Retinal pigment epithelial cell (primary cell): ENCODE measurements at regions not wholly inside any gene's neighbourhood (a gene's known extent, or its start where the extent isn't known, plus 50 kb on each side); places are given as distances from the start of the nearest gene placed in this dataset.

ENCODE experiments used
- DNase-seq: peaks from one replicate; pipeline ENCODE4 v3.0.0-alpha.2; 2010; ENCODE audit warnings: low read depth
- H3K4me3 ChIP-seq: 2 replicates; pipeline ENCODE4 v1.5.1; 2011; ENCODE audit warnings: mild to moderate bottlenecking, low read length, control low read depth, moderate library complexity
- TF ChIP-seq, protein P1 (sequence below): conservative IDR thresholded peaks from 2 replicates; pipeline ENCODE4 v1.5.1; 2011; ENCODE audit warnings: low read depth, low read length, control low read depth, inconsistent platforms

DNA sequence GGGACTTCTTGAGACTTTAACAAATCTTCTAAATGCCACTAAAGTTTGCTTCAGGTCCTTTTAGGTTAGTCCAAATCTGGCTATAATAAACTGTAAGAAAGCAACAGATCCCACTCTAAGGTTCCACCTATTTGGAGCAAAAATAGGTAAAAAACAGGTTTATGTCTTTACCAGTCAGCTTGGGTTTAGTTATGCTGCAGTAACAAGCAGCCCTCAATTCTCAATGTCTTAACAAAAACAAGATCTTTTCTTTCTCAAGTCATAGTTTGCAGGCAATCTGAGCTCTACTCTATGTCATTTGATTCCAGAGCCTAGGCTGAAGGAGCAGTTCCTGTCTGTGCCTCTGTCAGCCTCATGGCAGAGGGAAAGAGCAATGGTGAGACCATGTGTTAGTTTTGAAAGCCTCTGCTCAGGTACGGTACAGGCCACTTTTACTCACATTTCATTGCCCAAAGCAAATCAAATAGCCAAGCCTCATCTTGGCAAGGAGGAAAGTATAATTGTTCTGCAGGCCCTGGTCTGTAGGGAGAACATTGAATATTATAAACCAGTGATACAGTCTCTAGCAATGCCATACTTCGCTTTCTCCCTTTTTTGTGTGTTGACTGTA, 108.6 kb downstream of the CD83 start:
- H3K4me3 ChIP-seq = no peak overlapping the region
- TF ChIP-seq, protein P1, sequence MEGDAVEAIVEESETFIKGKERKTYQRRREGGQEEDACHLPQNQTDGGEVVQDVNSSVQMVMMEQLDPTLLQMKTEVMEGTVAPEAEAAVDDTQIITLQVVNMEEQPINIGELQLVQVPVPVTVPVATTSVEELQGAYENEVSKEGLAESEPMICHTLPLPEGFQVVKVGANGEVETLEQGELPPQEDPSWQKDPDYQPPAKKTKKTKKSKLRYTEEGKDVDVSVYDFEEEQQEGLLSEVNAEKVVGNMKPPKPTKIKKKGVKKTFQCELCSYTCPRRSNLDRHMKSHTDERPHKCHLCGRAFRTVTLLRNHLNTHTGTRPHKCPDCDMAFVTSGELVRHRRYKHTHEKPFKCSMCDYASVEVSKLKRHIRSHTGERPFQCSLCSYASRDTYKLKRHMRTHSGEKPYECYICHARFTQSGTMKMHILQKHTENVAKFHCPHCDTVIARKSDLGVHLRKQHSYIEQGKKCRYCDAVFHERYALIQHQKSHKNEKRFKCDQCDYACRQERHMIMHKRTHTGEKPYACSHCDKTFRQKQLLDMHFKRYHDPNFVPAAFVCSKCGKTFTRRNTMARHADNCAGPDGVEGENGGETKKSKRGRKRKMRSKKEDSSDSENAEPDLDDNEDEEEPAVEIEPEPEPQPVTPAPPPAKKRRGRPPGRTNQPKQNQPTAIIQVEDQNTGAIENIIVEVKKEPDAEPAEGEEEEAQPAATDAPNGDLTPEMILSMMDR = no peak
- DNase-seq = no peak

DNA sequence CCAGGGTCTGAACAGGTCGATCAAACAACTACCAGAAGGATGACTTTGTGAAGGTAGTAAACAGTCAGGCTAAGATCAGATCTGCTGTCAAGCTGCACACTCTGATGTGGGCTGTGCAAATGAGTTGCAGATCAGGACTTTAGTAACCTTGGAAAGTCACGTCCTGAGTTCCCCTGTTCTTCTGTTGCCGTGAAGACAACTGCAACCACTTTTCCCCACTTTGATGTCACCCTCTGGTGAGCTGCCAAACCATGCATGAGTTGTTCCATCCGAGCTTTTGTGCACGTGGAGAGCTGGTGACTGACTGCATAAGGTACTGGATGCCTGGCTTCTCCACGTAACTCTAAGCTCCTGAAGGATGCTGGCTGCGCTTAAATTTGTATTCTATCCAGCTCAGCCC, 111.0 kb downstream of the CD83 start:
- TF ChIP-seq, protein P1 = no peak
- no peak overlapping the region for H3K4me3 ChIP-seq
- no peak for DNase-seq

DNA sequence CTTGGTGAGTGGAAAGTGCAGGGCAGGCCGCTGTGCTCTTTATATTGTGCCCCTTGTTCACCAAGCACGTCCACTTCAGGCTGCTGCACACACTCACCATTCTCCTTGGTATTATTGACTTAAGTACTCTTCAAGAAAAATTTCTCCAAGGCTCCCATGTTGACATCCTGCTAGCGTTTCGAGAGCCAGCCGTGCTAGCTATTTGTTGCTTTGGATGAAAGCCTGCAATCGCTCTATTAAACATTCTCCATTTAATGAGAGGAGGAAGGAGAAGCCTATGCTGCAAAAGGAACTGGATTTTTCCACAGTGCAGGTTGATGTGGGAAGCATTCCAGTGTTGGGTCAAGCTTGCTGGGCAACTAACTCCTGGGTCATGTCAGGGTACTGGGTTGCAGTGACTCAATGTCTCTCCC, 113.5 kb downstream of the CD83 start:
- TF ChIP-seq, protein P1 = no peak
- DNase-seq = no peak
- H3K4me3 ChIP-seq = no peak overlapping the region

DNA sequence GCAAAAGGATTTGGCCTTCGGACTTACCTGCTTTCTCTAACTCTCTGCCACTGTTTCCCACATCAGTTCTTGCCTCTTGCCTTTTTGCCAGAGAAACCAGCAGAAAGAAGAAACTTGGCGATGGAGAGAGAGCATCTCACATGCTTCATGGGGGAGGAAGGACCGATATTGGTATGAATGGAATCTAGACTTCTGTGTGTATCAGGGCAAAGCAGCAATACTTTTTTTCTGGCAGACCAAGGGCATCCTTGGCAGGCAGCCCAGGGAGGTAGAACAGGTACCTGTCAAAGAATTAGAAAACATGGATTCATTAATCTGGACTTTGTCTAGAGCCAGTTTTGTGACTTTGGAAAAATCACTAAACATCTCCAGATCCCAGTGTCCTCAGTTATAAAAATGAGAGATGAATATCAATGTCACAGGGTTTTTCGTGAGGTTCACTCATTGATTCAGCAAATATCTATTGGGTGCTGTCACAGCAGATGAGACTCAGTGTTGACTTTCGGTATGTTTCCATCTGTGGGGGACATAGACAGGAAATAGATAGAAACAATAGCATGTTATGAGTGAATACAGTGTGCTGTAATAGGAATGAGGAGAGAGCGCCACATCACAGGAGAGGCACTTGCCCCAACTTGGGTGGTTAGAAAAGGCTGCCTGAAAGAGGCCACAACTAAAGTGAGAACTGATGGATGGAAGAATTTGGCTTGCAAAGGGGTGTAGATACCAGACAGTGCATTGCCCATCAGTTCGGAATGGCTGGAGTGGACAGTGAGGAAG, 114.1 kb downstream of the CD83 start:
- no peak for DNase-seq
- no peak overlapping the region for H3K4me3 ChIP-seq
- TF ChIP-seq, protein P1 = no peak

DNA sequence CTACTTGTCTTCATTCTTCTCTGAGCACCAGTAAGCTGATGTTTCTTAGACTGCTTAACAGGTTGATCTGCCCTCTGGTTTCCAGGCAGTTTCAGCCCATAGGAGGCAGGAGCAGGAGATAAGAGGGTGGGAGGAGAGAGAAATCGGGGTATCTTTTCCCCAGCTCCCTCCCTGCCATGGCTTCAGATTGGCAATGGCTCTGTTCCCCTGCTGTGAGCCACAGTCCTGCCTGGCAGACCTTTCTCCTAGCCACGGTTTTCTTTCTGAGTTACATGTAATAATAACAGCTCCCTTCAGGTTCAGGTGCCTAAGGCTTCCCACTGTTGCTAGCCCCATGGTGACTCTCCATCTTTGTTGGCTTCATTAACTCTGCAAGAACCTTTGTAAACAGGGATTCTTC, 115.3 kb downstream of the CD83 start:
- no peak for DNase-seq
- no peak overlapping the region for H3K4me3 ChIP-seq
- TF ChIP-seq, protein P1 = no peak

DNA sequence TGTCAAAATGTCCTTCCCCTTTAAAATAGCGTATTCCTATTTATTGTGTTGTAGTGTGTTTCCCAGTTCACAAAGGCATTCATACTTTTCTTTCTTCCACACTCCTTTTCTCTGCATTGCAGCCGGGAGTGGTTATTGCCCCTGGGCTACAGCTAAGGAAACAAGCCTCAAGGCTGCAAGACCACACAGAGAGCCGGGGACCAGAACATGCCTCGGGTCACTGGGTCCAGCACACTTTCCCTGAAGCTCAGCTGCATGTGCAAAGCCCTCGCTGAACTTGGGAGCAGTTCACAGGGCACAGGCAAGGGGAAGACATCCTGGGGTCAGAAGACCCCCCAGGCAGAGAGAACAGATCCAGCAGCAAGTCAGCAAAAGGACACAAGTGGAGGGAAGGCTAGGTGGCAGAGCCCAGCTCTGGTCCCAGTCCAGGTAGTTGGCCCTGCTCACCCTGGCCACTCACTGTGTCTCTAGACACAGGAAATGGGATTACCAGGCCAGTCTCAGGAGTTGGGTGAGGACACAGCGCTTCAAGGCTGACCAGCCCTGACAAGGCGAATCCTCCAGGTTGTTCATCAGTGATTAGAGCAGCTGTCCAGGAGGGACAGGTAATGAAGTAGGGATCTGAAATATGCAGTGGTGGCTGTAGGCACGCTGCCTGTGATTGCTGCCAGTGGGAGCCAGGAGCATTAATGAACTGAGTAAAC, 118.2 kb downstream of the CD83 start:
- H3K4me3 ChIP-seq = no peak overlapping the region
- TF ChIP-seq, protein P1 = no peak
- DNase-seq = no peak
